T-helper 1 cell treated with Interleukin-12 subunit alpha and Interleukin-12 subunit beta and Interleukin-4 antibody, amounts not matched to agents 30 μg/mL and 1 μg/mL, for 36 hours (primary cell): ENCODE measurements at regions not wholly inside any gene's neighbourhood (a gene's known extent, or its start where the extent isn't known, plus 50 kb on each side); places are given as distances from the start of the nearest gene placed in this dataset.
"Not testable (repeated sequence)": the region's sequence is repeated elsewhere in the genome, so short reads cannot be mapped to it uniquely, and the experiment has no call there.

Experiments used
- H3K27ac Mint-ChIP-seq: one replicate; pipeline ENCODE4 v1.8.0; 2021; ENCODE audit warnings: mild to moderate bottlenecking, mixed read lengths
- H3K27me3 Mint-ChIP-seq: one replicate; pipeline ENCODE4 v1.8.0; 2021; ENCODE audit warnings: low read depth, mixed read lengths
- H3K36me3 Mint-ChIP-seq: one replicate; pipeline ENCODE4 v1.8.0; 2021; ENCODE audit warnings: low read depth, mixed read lengths
- H3K4me1 Mint-ChIP-seq: one replicate; pipeline ENCODE4 v1.8.0; 2021; ENCODE audit warnings: low read depth, mixed read lengths
- H3K4me3 Mint-ChIP-seq: one replicate; pipeline ENCODE4 v1.8.0; 2021; ENCODE audit warnings: mild to moderate bottlenecking, moderate library complexity, mixed read lengths
- H3K9me3 Mint-ChIP-seq: one replicate; pipeline ENCODE4 v1.8.0; 2021; ENCODE audit warnings: mixed read lengths

GRCh38 chr3:4897765-4898453 lies 81.3 kb upstream of the BHLHE40 start:
- Mint-ChIP-seq H3K27ac (peak overlapping the region; percentile 91), H3K36me3 (peaks cover 15% of the 10 kb centered on the region), H3K4me3 (peak overlapping the region; percentile 66), H3K4me1 (peaks cover 48% of the 10 kb centered on the region), H3K9me3 (peaks cover 3% of the 10 kb centered on the region), H3K27me3 (no peaks in the 10 kb centered on the region)

- Mint-ChIP-seq H3K27ac (peak overlapping the region; percentile 91), H3K4me3 (peak overlapping the region; percentile 56), H3K27me3 (no peaks in the 10 kb centered on the region), H3K4me1 (peaks cover 47% of the 10 kb centered on the region), H3K36me3 (peaks cover 11% of the 10 kb centered on the region), H3K9me3 (peaks cover 3% of the 10 kb centered on the region)
These were observed 80.6 kb upstream of the BHLHE40 start for GRCh38 chr3:4898454-4899313.

- peaks cover 3% of the 10 kb centered on the region for H3K9me3 Mint-ChIP-seq
- H3K36me3 Mint-ChIP-seq = peaks cover 11% of the 10 kb centered on the region
- peaks cover 55% of the 10 kb centered on the region for H3K4me1 Mint-ChIP-seq
- no peaks in the 10 kb centered on the region for H3K27me3 Mint-ChIP-seq
- peak overlapping the region; percentile 55 for H3K4me3 Mint-ChIP-seq
- peak overlapping the region; percentile 80 for H3K27ac Mint-ChIP-seq
These were observed 79.5 kb upstream of the BHLHE40 start for GRCh38 chr3:4899710-4900109.

GRCh38 chr3:4900298-4900697 lies 78.9 kb upstream of the BHLHE40 start:
- Mint-ChIP-seq H3K36me3 (peaks cover 11% of the 10 kb centered on the region), H3K27me3 (no peaks in the 10 kb centered on the region), H3K27ac (peak overlapping the region; percentile 80), H3K4me1 (peaks cover 56% of the 10 kb centered on the region), H3K4me3 (peak overlapping the region; percentile 55), H3K9me3 (peaks cover 3% of the 10 kb centered on the region)

- no peaks in the 10 kb centered on the region for H3K27me3 Mint-ChIP-seq
- H3K4me1 Mint-ChIP-seq = peaks cover 76% of the 10 kb centered on the region
- H3K36me3 Mint-ChIP-seq = peaks cover 6% of the 10 kb centered on the region
- peak overlapping the region; percentile 62 for H3K4me3 Mint-ChIP-seq
- peak overlapping the region; percentile 94 for H3K27ac Mint-ChIP-seq
- peaks cover 2% of the 10 kb centered on the region for H3K9me3 Mint-ChIP-seq
These were observed 74.2 kb upstream of the BHLHE40 start for GRCh38 chr3:4904811-4905695.

GRCh38 chr3:4906107-4906621 lies 73.1 kb upstream of the BHLHE40 start:
- Mint-ChIP-seq H3K27me3 (no peaks in the 10 kb centered on the region), H3K27ac (peak overlapping the region; percentile 94), H3K4me3 (peak overlapping the region; percentile 56), H3K9me3 (peaks cover 6% of the 10 kb centered on the region), H3K4me1 (peaks cover 78% of the 10 kb centered on the region), H3K36me3 (peaks cover 9% of the 10 kb centered on the region)

GRCh38 chr3:4907050-4907449 lies 72.2 kb upstream of the BHLHE40 start:
- Mint-ChIP-seq H3K27ac (peak overlapping the region; percentile 94), H3K36me3 (peaks cover 13% of the 10 kb centered on the region), H3K9me3 (peaks cover 11% of the 10 kb centered on the region), H3K4me1 (peaks cover 76% of the 10 kb centered on the region), H3K4me3 (peak overlapping the region; percentile 23), H3K27me3 (no peaks in the 10 kb centered on the region)

- H3K27me3 Mint-ChIP-seq = no peaks in the 10 kb centered on the region
- peaks cover 72% of the 10 kb centered on the region for H3K4me1 Mint-ChIP-seq
- H3K27ac Mint-ChIP-seq = peak overlapping the region; percentile 94
- peaks cover 17% of the 10 kb centered on the region for H3K36me3 Mint-ChIP-seq
- peak overlapping the region; percentile 64 for H3K4me3 Mint-ChIP-seq
- peaks cover 19% of the 10 kb centered on the region for H3K9me3 Mint-ChIP-seq
These were observed 71.4 kb upstream of the BHLHE40 start for GRCh38 chr3:4907643-4908432.

- Mint-ChIP-seq H3K9me3 (peaks cover 23% of the 10 kb centered on the region), H3K4me3 (peak overlapping the region; percentile 64)
These were observed 70.6 kb upstream of the BHLHE40 start for GRCh38 chr3:4908433-4909156.

GRCh38 chr3:4914464-4914863 lies 64.8 kb upstream of the BHLHE40 start:
- Mint-ChIP-seq H3K4me3 (no peak overlapping the region), H3K27me3 (no peaks in the 10 kb centered on the region)

More at GRCh38 chr3:4908433-4909156, 70.6 kb upstream of the BHLHE40 start:
- Mint-ChIP-seq H3K27me3 (no peaks in the 10 kb centered on the region), H3K4me1 (peaks cover 72% of the 10 kb centered on the region), H3K36me3 (peaks cover 20% of the 10 kb centered on the region), H3K27ac (peak overlapping the region; percentile 94)

GRCh38 chr3:4921589-4921988 lies 57.6 kb upstream of the BHLHE40 start:
- H3K27ac Mint-ChIP-seq, H3K4me1 Mint-ChIP-seq, H3K36me3 Mint-ChIP-seq, H3K4me3 Mint-ChIP-seq, H3K9me3 Mint-ChIP-seq, H3K27me3 Mint-ChIP-seq: not testable (repeated sequence)

More at GRCh38 chr3:4914464-4914863, 64.8 kb upstream of the BHLHE40 start:
- no peak overlapping the region for H3K27ac Mint-ChIP-seq
- peaks cover 38% of the 10 kb centered on the region for H3K9me3 Mint-ChIP-seq
- H3K36me3 Mint-ChIP-seq = peaks cover 25% of the 10 kb centered on the region
- H3K4me1 Mint-ChIP-seq = peaks cover 16% of the 10 kb centered on the region

- H3K27ac Mint-ChIP-seq = no peak overlapping the region
- no peak overlapping the region for H3K4me3 Mint-ChIP-seq
- peaks cover 13% of the 10 kb centered on the region for H3K36me3 Mint-ChIP-seq
- peaks cover 46% of the 10 kb centered on the region for H3K4me1 Mint-ChIP-seq
- peaks cover 9% of the 10 kb centered on the region for H3K9me3 Mint-ChIP-seq
- no peaks in the 10 kb centered on the region for H3K27me3 Mint-ChIP-seq
These were observed 52.3 kb upstream of the BHLHE40 start for GRCh38 chr3:4926892-4927291.

- H3K4me1 Mint-ChIP-seq = peaks cover 48% of the 10 kb centered on the region
- no peaks in the 10 kb centered on the region for H3K27me3 Mint-ChIP-seq
- peak overlapping the region; percentile 53 for H3K4me3 Mint-ChIP-seq
- peak overlapping the region; percentile 84 for H3K27ac Mint-ChIP-seq
- peaks cover 15% of the 10 kb centered on the region for H3K36me3 Mint-ChIP-seq
- peaks cover 9% of the 10 kb centered on the region for H3K9me3 Mint-ChIP-seq
These were observed 50.9 kb upstream of the BHLHE40 start for GRCh38 chr3:4928277-4928789.
